ENCODE measurements at regions not wholly inside any gene's neighbourhood (a gene's known extent, or its start where the extent isn't known, plus 50 kb on each side); places are given as distances from the start of the nearest gene placed in this dataset.

DNA sequence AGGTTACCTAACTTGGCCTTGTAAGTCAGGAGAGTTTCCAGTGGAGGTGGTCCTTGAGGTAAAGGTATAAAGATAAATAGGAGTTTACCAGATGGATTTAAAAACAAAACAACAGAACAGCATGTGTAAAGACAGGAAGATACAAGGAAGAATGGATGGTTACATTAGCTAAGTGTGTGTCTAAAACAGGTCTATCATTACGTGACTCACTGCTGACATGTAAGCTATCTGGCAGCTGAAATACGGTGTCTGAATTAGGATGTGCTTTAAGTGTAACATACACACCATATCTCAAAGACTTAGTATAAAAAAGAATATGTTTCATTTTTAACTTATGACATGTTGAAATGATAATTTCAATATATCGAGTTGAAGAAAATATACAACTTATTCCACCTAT is 405.1 kb upstream of the ADAMTSL1 start:
- intact Hi-C loops (cut with micrococcal nuclease): no loop called here

- intact Hi-C loops (cut with micrococcal nuclease): no loop called here
Observed at GRCh38 chr9:18071651-18072060, 402.3 kb upstream of the ADAMTSL1 start.

GRCh38 chr9:18073002-18073401 is 401.0 kb upstream of the ADAMTSL1 start:
- intact Hi-C loops (cut with micrococcal nuclease): no loop called here

GRCh38 chr9:18074041-18074440 is 399.9 kb upstream of the ADAMTSL1 start:
- intact Hi-C loops (cut with micrococcal nuclease): no loop called here

- intact Hi-C loops (cut with micrococcal nuclease): loop anchor here (5.0 kb wide), 1 partner anchor 52 kb away; no protein-coding TSS in a partner anchor
Observed at GRCh38 chr9:18075253-18075952, 398.6 kb upstream of the ADAMTSL1 start.

DNA sequence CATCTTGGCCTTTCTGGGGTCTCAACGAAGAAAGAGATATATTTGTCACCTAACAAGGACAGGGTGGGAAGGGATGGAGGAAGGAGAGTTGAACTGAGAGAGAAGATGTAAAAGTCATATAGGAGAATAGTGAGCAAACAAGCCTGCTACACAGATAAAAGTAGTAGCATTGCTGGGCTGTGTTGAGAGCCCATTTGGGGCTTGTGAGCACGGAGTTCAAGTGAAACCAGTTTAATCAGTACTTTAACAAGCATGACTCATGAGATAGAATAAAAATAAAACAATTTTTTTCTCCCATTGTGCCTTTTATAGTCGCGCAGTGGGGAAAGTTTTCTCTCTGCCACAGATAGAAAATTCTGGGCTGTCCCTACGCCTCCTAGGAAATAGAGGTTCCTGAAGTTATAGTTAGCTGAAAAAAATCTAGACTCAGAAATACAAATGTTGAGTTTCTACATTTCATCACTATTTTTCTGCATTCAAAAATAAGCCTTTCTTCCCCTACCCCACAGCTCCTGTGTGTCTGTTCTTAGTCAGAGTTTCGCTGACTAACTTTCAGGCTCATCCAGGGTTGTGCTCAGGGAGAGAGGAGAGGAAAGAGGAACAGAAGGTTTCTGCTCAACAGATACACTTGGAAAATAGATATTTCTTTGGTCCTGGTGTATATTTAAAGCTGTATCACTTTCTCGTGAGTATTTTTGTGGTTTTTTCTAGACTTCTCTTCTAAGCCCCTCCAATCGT is 395.8 kb upstream of the ADAMTSL1 start:
- intact Hi-C loops (cut with micrococcal nuclease): loop anchor here (5.0 kb wide), 1 partner anchor 49 kb away; no protein-coding TSS in a partner anchor

- intact Hi-C loops (cut with micrococcal nuclease): no loop called here
Observed at GRCh38 chr9:18092138-18092537, 381.8 kb upstream of the ADAMTSL1 start.

DNA sequence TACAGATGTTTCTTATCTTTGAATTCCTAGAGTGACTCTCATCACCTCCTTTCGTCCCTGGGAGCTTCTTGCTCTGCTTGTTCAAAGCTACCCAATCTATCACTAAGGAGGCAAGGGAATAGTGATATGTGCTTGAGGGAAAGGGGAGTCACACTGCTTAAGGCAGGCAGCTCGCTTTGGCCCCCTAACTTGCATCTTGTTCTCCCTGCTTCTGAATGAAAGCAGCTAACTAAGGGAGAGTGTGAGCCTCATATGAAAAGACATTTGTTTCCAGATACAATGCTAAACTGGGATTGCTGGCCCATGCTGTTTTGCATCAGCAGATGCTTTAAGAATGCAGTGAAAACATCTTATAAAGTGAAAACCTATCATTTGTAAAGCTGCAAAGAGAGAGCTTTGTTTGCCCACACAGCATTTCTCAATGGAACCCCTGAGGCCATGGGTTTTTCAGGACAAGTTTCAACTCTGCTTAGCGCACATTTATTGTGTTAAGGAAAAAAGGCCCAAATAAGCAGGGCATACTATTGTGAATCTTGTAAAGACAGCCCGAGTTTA is 367.9 kb upstream of the ADAMTSL1 start:
- intact Hi-C loops (cut with micrococcal nuclease): no loop called here

GRCh38 chr9:18109675-18110074 is 364.3 kb upstream of the ADAMTSL1 start:
- intact Hi-C loops (cut with micrococcal nuclease): no loop called here

GRCh38 chr9:18111146-18111545 is 362.8 kb upstream of the ADAMTSL1 start:
- intact Hi-C loops (cut with micrococcal nuclease): no loop called here

DNA sequence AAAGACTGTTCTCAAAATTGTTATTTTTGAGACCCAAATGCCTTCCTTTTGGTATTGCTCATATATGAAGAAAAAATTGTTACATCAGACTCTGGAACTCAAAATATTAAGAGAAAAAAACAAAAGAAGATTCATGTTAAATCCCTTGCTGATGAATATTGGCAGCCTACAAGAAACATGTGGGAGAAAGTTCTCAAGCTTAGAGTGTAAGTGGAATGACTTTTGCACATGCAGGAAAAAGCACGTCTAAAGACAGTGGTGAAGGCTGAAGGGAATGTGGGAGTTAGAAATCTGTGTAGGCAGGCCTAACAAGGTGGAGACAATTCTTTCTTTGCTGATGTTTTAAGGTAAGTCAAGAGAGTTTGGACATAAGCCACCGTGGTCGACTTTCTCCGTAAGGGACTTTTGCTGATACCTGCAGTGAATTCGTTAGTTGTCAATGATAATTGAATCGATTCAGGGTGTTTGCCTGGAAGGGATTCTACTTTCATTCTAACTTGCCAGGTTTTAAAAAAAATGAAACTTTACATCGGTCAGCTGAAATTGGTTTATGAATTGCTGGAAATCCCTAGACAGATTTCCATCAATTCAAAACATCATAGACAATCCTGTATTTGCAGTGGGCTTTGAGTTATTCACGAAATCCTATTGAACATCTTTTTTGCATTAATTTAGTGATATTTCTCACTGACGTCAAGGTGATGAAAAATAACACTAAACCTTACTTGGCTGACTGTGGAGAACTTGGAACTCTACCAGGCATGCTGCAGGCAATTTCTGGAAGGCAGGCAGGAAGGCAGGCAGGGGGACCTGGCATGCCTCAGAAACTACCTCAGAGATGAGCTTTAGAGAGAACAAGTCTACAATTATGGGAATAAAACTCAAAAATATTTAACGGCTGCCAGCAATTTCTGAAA is 359.1 kb upstream of the ADAMTSL1 start:
- intact Hi-C loops (cut with micrococcal nuclease): no loop called here

DNA sequence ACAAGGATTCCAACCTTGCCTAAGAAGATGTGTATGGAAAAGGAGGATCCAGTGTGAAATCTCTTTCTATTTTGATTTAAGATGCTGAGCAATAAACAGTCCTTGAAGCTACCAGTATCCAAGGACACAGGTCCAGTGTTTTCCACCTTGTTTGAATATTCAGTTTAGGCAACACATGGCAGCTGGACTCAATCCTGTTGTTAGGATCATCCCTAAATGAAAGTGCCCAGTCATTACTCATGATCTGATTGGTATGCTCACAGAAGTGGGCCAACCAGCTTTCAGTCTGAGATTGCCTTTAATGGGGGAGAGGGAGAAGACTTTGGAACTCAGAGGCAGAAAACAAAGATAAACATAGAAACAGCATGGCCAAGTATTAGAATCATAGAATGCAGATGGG is 355.7 kb upstream of the ADAMTSL1 start:
- intact Hi-C loops (cut with micrococcal nuclease): no loop called here

DNA sequence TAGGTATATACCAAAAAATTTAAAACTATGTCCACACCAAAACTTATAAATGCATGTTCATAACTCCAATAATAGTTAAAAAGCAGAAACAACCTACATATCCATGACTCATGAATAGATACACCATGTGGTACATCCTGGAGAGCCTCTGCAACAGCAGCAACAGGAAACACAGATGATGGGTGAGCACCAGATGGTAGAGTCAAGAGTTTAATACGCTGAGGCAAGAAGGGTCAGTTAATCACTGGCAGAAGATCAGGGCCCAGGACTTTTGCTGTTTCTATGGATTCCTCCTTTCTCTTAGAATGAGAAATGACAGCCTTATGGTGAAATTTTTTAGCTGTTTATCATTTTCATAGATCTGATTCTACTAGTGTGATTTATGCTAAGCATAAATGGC is 351.8 kb upstream of the ADAMTSL1 start:
- intact Hi-C loops (cut with micrococcal nuclease): no loop called here

- intact Hi-C loops (cut with micrococcal nuclease): loop anchor here (5.0 kb wide), 1 partner anchor 47 kb away; no protein-coding TSS in a partner anchor
Observed at GRCh38 chr9:18124760-18125159, 349.2 kb upstream of the ADAMTSL1 start.

GRCh38 chr9:18126831-18127498 is 347.0 kb upstream of the ADAMTSL1 start:
- intact Hi-C loops (cut with micrococcal nuclease): loop anchor here (5.0 kb wide), 1 partner anchor 50 kb away; no protein-coding TSS in a partner anchor

DNA sequence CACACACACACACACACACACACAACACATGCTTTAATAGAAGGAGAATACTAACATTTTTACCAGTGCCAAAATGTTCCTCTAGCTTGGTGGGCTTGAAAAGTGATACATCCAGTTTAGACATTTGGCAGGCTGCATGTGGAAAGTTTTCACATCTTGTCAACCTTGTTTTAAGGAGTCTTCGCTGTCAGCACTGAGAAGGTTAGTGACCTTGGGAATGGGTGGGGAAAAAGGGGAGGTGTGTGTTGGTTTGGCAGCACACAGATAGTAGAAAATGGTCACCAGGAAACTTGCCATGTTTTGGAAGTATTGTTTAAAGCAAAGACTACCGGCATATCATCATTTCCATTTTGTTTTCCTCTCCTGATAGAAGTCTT is 346.5 kb upstream of the ADAMTSL1 start:
- intact Hi-C loops (cut with micrococcal nuclease): loop anchor here (5.0 kb wide), 1 partner anchor 50 kb away; no protein-coding TSS in a partner anchor

- intact Hi-C loops (cut with micrococcal nuclease): loop anchor here (5.0 kb wide), 2 partner anchors 53 to 653 kb away; no protein-coding TSS in a partner anchor
Observed at GRCh38 chr9:18129809-18130334, 344.1 kb upstream of the ADAMTSL1 start.

- intact Hi-C loops (cut with micrococcal nuclease): no loop called here
Observed at GRCh38 chr9:18136354-18136994, 337.5 kb upstream of the ADAMTSL1 start.

DNA sequence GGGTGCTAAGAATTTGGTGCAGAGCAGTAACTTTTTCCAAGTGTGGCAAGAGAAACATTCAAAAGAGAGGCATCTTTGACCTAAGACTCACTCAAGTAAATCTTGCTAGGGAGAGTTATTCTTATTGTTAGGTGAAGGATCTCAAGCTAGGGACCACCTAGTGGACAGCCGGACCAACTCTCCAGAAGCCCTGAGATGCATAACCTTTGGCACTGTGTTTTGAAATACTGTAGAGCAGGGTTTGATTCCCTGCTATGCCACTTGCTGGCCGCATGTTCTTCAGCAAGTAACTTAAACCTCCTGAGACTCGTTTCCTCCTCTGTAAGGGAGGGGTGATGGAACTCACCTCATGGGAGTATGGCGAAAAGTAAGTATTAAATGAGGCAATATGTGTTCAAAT is 336.1 kb upstream of the ADAMTSL1 start:
- intact Hi-C loops (cut with micrococcal nuclease): no loop called here

DNA sequence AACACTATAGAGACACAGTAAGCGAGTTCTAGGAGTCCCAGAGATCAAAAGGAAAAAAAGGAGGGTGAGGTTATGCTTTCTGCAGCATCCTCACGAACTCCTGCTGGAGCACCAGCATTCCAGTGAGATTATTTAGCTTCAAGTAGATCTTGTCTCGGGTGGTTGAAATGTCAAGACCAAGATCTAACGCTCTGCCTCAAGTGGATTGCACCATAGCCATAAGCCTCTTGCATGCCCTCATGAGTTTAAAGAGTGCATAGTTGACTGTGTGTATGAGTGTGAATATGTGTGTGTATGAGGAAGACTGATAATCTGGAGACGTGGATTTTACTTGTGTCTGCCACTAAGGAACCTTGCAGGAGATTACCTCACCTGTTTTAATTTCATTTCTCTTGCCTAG is 335.3 kb upstream of the ADAMTSL1 start:
- intact Hi-C loops (cut with micrococcal nuclease): no loop called here
